COLO829 (cell line): ENCODE measurements at regions not wholly inside any gene's neighbourhood (a gene's known extent, or its start where the extent isn't known, plus 50 kb on each side); places are given as distances from the start of the nearest gene placed in this dataset.
A peak's percentile ranks its signal among the peaks of the same experiment; 100 is the strongest.
"Not testable (repeated sequence)": the region's sequence is repeated elsewhere in the genome, so short reads cannot be mapped to it uniquely, and the experiment has no call there.

Experiments
- DNase-seq: peaks from one replicate; pipeline ENCODE4 v3.0.0; 2012; ENCODE audit warnings: low spot score

- DNase-seq, result no peak
Observed at GRCh38 chr10:30763918-30764317, 134.4 kb upstream of the LYZL2 start.

GRCh38 chr10:30762620-30763019 is 133.1 kb upstream of the LYZL2 start:
- no peak for DNase-seq

- DNase-seq, result no peak
Observed at GRCh38 chr10:30759423-30759822, 129.9 kb upstream of the LYZL2 start.

GRCh38 chr10:30758338-30758737 is 128.8 kb upstream of the LYZL2 start:
- no peak for DNase-seq

- no peak for DNase-seq
Observed at GRCh38 chr10:30756896-30757295, 127.3 kb upstream of the LYZL2 start.

GRCh38 chr10:30756151-30756550 is 126.6 kb upstream of the LYZL2 start:
- no peak for DNase-seq

- no peak for DNase-seq
Observed at GRCh38 chr10:30755441-30755953, 125.9 kb upstream of the LYZL2 start.

- no peak for DNase-seq
Observed at GRCh38 chr10:30752481-30752881, 122.9 kb upstream of the LYZL2 start.

- peak; percentile 8 for DNase-seq
Observed at GRCh38 chr10:30751678-30752331, 122.3 kb upstream of the LYZL2 start.

GRCh38 chr10:30750971-30751677 is 121.6 kb upstream of the LYZL2 start:
- no peak for DNase-seq

- no peak for DNase-seq
Observed at GRCh38 chr10:30749385-30749784, 119.8 kb upstream of the LYZL2 start.

- no peak for DNase-seq
Observed at GRCh38 chr10:30748152-30748973, 118.8 kb upstream of the LYZL2 start.

GRCh38 chr10:30747633-30748032 is 118.1 kb upstream of the LYZL2 start:
- DNase-seq, result no peak

GRCh38 chr10:30745953-30746352 is 116.4 kb upstream of the LYZL2 start:
- no peak for DNase-seq

- DNase-seq, result no peak
Observed at GRCh38 chr10:30744106-30744505, 114.6 kb upstream of the LYZL2 start.

- no peak for DNase-seq
Observed at GRCh38 chr10:30743586-30743985, 114.0 kb upstream of the LYZL2 start.

GRCh38 chr10:30742471-30742870 is 112.9 kb upstream of the LYZL2 start:
- DNase-seq, result no peak

- not testable (repeated sequence) for DNase-seq
Observed at GRCh38 chr10:30740774-30741173, 111.2 kb upstream of the LYZL2 start.

GRCh38 chr10:30738416-30738815 is 108.9 kb upstream of the LYZL2 start:
- no peak for DNase-seq

- no peak for DNase-seq
Observed at GRCh38 chr10:30737931-30738391, 108.4 kb upstream of the LYZL2 start.

GRCh38 chr10:30736685-30737232 is 107.2 kb upstream of the LYZL2 start:
- DNase-seq, result peak; percentile 31

GRCh38 chr10:30734901-30735300 is 105.3 kb upstream of the LYZL2 start:
- no peak for DNase-seq
